Subcutaneous abdominal adipose tissue (tissue), 5 donors: ENCODE measurements at regions not wholly inside any gene's neighbourhood (a gene's known extent, or its start where the extent isn't known, plus 50 kb on each side); places are given as distances from the start of the nearest gene placed in this dataset.

Source experiments
- H3K27ac ChIP-seq: one replicate; pipeline ENCODE4 v1.7.0; 2013; ENCODE audit warnings: low read depth, mild to moderate bottlenecking, inconsistent platforms, low read length, moderate library complexity
- H3K27me3 ChIP-seq, 5 donors: one replicate each; pipeline ENCODE4 v1.7.0; 2013; ENCODE audit warnings: low read length in 5 of 5, inconsistent platforms in 1 of 5; ENCODE audit not compliant: control insufficient read depth in 5 of 5, insufficient read depth in 4 of 5
- H3K36me3 ChIP-seq, 5 donors: one replicate each; pipeline ENCODE4 v1.7.0; 2013; ENCODE audit warnings: low read length in 5 of 5; ENCODE audit not compliant: control insufficient read depth in 5 of 5, insufficient read depth in 5 of 5
- H3K4me1 ChIP-seq, 5 donors: one replicate each; pipeline ENCODE4 v1.7.0; 2013; ENCODE audit warnings: low read length in 5 of 5, mild to moderate bottlenecking in 3 of 5, moderate library complexity in 1 of 5; ENCODE audit not compliant: control insufficient read depth in 5 of 5, insufficient read depth in 5 of 5
- H3K4me3 ChIP-seq, 5 donors: one replicate each; pipeline ENCODE4 v1.7.0; 2013; ENCODE audit warnings: low read length in 5 of 5, low read depth in 1 of 5
- H3K9ac ChIP-seq, 5 donors: one replicate each; pipeline ENCODE4 v1.7.0; 2013; ENCODE audit warnings: low read length in 5 of 5, mild to moderate bottlenecking in 4 of 5, moderate library complexity in 3 of 5
- H3K9me3 ChIP-seq, 5 donors: one replicate each; pipeline ENCODE4 v1.7.0; 2013; ENCODE audit warnings: low read length in 5 of 5; ENCODE audit not compliant: control insufficient read depth in 5 of 5
- donor health status: healthy.
- donor health status: healthy.
- donor health status: healthy.
- donor health status: healthy.
- donor health status: healthy.

DNA sequence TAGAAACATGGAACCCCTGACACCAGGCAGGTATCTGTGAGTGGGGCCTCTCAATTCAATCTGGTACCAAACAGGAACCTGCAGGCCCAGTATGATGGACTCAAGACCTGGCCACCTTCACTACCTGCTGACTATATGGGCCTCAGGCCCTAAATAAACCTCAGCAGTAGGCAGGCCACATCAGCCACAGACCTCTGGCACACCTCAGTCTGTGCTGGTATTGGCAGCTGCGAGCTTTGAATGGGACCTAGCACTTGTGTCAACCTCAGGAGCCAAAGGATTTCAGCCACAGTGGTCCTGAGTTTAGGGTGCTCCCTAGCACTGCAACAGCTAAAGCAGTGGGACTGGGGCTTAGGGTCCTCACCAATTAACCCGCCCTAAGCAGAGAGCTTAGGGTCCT lies 325.5 kb downstream of the ZNF608 start:
- no peaks in the 10 kb centered on the region for H3K27me3 ChIP-seq
- H3K9me3 ChIP-seq, result peaks cover 0 to 13% (median 0%) of the 10 kb centered on the region in 5 donors
- H3K4me3 ChIP-seq, result no peak overlapping the region
- no peaks in the 10 kb centered on the region for H3K36me3 ChIP-seq
- no peak overlapping the region for H3K9ac ChIP-seq
- H3K4me1 ChIP-seq, result peaks cover 0 to 3% (median 0%) of the 10 kb centered on the region in 5 donors
- no peak overlapping the region for H3K27ac ChIP-seq

DNA sequence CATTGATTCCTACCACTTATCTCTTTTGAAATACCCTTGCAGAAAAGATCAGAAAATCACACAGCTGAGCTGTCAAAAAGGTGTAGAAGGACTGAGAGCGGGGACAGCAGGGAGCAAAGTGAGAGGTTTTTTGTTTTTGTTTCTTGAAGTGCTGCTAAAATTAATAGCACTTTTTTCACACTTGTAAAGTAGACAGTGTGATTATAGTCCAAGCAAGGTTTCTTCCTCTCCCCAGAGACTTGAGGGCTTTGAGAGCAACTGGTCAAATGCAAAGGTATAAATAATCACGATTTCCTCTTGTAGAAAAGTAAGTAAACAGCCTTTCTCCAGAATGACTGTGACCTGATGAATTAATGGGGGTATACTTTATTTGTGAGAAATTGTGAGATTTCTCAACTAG lies 326.9 kb downstream of the ZNF608 start:
- Histone ChIP-seq H3K36me3 (no peaks in the 10 kb centered on the region), H3K27ac (no peak overlapping the region), H3K4me1 (peaks cover 0 to 3% (median 0%) of the 10 kb centered on the region in 5 donors), H3K9me3 (peaks cover 0 to 13% (median 0%) of the 10 kb centered on the region in 5 donors), H3K4me3 (no peak overlapping the region), H3K9ac (no peak overlapping the region), H3K27me3 (no peaks in the 10 kb centered on the region)

DNA sequence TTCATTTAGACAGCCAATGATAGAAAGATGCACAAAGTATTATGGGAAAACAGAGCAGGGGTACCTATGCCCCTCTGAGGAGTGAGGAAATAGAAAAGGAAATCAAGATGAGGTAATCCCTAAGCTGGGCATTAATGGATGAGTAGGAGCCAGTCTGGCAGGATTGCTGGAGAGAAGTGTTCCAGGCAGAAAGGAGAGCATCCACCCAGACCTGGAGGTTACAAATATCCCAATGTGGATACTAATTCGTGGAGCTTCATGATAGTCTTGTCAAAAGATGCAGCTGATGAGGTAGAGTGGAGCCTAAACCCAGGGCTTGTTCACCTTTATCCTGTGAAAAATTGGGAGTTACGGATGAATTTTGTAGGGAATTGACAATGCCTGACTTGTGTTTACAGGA lies 328.0 kb downstream of the ZNF608 start:
- Histone ChIP-seq H3K9me3 (peaks cover 0 to 9% (median 0%) of the 10 kb centered on the region in 5 donors), H3K36me3 (no peaks in the 10 kb centered on the region), H3K27ac (no peak overlapping the region), H3K4me3 (no peak overlapping the region), H3K4me1 (peaks cover 0 to 3% (median 0%) of the 10 kb centered on the region in 5 donors), H3K9ac (no peak overlapping the region), H3K27me3 (no peaks in the 10 kb centered on the region)

- Histone ChIP-seq H3K4me3 (no peak overlapping the region), H3K36me3 (no peaks in the 10 kb centered on the region), H3K27ac (no peak overlapping the region), H3K27me3 (no peaks in the 10 kb centered on the region), H3K9ac (no peak overlapping the region), H3K4me1 (peaks cover 0 to 3% (median 0%) of the 10 kb centered on the region in 5 donors), H3K9me3 (no peaks in the 10 kb centered on the region)
Measured at GRCh38 chr5:124417196-124417595, 329.2 kb downstream of the ZNF608 start.

GRCh38 chr5:124416627-124417026 lies 329.8 kb downstream of the ZNF608 start:
- Histone ChIP-seq H3K36me3 (no peaks in the 10 kb centered on the region), H3K27ac (no peak overlapping the region), H3K9me3 (no peaks in the 10 kb centered on the region), H3K27me3 (no peaks in the 10 kb centered on the region), H3K4me3 (no peak overlapping the region), H3K9ac (no peak overlapping the region), H3K4me1 (peaks cover 0 to 3% (median 0%) of the 10 kb centered on the region in 5 donors)

DNA sequence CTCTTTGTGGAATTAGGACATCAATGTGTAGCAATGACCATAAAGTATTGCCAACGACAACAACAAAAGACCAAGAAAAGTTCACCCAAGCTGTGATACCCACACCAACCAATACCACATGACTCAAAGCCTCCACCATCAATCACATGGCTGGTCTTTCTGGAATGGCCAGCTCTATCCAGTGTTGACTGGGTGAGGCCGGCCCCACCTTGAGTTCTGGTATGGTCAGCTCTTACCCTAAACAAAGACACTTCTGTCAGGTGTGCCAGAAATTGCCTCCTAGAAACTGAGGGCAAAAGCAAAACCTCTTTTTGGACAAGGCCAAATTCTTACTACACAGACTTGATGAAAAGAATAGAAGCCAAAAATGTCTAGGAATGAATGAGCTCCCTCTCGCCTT lies 331.5 kb downstream of the ZNF608 start:
- H3K27me3 ChIP-seq, result no peaks in the 10 kb centered on the region
- no peaks in the 10 kb centered on the region for H3K36me3 ChIP-seq
- H3K9me3 ChIP-seq, result no peaks in the 10 kb centered on the region
- no peak overlapping the region for H3K27ac ChIP-seq
- no peak overlapping the region for H3K9ac ChIP-seq
- H3K4me1 ChIP-seq, result peaks cover 0 to 3% (median 0%) of the 10 kb centered on the region in 5 donors
- no peak overlapping the region for H3K4me3 ChIP-seq

DNA sequence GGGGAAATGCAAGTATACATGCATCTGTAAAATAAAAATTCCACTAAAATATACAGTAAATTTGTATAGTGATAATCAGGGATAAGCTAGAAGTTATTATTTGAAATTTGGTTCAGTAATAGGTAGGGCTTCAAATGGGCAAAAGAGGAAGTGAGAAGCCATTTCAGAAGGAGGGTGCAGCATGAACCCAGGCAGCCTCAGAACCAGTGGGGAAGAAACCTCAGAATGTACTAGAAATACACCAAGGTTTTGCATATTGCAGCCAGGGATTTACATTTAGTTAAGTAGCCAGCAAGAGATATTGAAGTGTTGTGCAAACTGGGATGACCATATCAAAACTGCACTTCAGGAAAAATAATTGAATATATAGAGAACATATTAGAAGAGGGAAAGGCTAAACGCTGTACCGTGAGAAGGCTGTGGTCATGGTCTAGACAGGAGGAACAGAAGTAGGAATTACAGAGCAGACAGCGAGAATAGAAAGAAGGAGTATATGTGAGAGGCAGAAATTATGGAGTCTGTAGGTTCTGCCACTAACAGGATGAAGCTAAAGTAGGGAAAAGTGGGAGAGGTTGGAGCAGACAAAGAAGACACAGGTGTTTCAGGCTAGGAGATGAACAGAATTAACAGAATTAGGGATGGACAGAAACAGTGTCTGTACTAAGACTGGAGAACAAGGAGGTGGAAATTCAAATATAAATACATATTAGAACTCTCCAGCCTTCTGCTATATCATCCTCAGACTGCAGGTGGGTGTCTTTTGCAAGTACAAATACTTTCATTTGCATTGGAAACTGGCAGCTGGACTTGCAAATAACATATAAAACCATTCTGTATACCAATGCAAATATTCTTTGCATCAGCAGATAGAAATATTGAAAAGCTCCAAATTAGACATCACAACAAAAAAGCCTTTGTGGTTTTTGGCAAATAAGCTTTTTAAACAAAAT lies 335.6 kb downstream of the ZNF608 start:
- Histone ChIP-seq H3K9ac (no peak overlapping the region), H3K27me3 (no peaks in the 10 kb centered on the region), H3K36me3 (no peaks in the 10 kb centered on the region), H3K4me1 (peaks cover 0 to 5% (median 2%) of the 10 kb centered on the region in 5 donors), H3K9me3 (no peaks in the 10 kb centered on the region), H3K27ac (no peak overlapping the region), H3K4me3 (no peak overlapping the region)

DNA sequence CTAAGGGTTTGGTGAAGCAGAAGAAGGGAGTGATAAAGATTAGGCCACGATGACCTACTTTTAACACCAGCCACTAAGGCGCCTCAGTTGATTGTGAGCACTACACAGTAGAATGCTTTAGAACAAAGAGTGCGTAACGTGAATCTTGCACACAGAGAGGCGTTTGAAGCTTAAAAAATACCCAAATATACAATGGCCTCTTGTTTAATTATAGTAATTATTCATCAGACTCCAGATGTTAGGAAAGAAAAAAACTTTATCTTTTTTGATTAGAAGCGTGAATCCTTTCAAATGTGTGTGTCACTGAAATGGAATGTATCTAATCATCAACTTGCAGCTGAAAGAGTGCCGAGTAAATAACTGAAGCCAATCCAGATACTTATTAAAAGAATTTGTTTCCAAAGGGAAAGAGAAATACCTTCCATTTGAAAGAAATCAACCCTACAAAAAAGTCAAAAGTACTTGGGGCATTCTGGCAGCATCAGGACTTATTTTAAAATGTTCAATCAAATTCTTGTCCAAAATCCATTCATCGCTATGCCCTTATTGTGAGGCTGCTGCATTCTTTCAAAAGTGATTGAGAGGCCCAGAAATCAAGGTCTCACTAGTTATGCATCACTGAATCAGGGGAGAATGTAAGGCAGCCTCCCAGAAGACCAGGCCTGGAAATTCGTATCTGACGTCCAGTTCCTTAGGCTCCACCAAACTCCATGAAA lies 337.5 kb downstream of the ZNF608 start:
- peaks cover 0 to 7% (median 5%) of the 10 kb centered on the region in 5 donors for H3K4me1 ChIP-seq
- H3K4me3 ChIP-seq, result no peak overlapping the region
- H3K9me3 ChIP-seq, result no peaks in the 10 kb centered on the region
- H3K9ac ChIP-seq, result no peak overlapping the region
- no peaks in the 10 kb centered on the region for H3K36me3 ChIP-seq
- no peaks in the 10 kb centered on the region for H3K27me3 ChIP-seq
- no peak overlapping the region for H3K27ac ChIP-seq

- H3K27me3 ChIP-seq, result no peaks in the 10 kb centered on the region
- H3K4me3 ChIP-seq, result no peak overlapping the region
- H3K4me1 ChIP-seq, result peaks cover 0 to 18% (median 14%) of the 10 kb centered on the region in 5 donors
- H3K36me3 ChIP-seq, result no peaks in the 10 kb centered on the region
- no peaks in the 10 kb centered on the region for H3K9me3 ChIP-seq
- H3K9ac ChIP-seq, result no peak overlapping the region
- no peak overlapping the region for H3K27ac ChIP-seq
Measured at GRCh38 chr5:124404796-124405195, 341.6 kb downstream of the ZNF608 start.

DNA sequence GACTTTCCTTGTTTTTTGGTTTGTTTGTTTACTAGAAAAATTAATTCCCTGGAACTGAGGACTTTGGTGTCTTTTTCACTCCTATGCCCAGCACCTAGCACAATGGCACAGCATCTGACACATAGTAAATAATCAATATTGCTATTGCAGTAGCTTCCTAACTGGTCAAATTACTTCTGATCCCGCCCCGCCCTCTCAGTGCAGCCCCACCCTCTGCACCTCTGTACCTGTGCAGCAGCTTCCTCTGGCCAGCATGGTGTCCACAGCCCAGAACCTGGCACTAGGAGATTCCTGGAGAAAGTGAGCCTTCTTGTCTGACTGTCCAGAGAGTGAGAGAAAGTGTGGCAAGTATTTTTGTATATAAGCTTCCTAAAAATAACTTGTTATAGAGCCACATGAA lies 343.2 kb downstream of the ZNF608 start:
- Histone ChIP-seq H3K4me1 (peaks cover 0 to 30% (median 10%) of the 10 kb centered on the region in 5 donors), H3K36me3 (no peaks in the 10 kb centered on the region), H3K4me3 (no peak overlapping the region), H3K27me3 (no peaks in the 10 kb centered on the region), H3K9me3 (no peaks in the 10 kb centered on the region), H3K27ac (no peak overlapping the region), H3K9ac (no peak overlapping the region)
